ENCODE measurements at regions not wholly inside any gene's neighbourhood (a gene's known extent, or its start where the extent isn't known, plus 50 kb on each side); places are given as distances from the start of the nearest gene placed in this dataset.

- H3K4me3 ChIP-seq (ENCODE audit: low read depth, low read length) = no peak overlapping the region
- DNase-seq (ENCODE audit: low read depth) = no peak
- no peak for TF ChIP-seq CTCF (IDR thresholded peaks at IDR 0.05; ENCODE audit: control insufficient read depth, extremely low read depth, insufficient read depth)
These were observed 134.8 kb upstream of the OGFRL1 start for GRCh38 chr6:71153755-71154325.

- no peak for TF ChIP-seq CTCF (IDR thresholded peaks at IDR 0.05; ENCODE audit: control insufficient read depth, extremely low read depth, insufficient read depth)
- no peak for DNase-seq (ENCODE audit: low read depth)
- H3K4me3 ChIP-seq (ENCODE audit: low read depth, low read length) = no peak overlapping the region
These were observed 131.3 kb upstream of the OGFRL1 start for GRCh38 chr6:71157345-71157744.

GRCh38 chr6:71164890-71165289 is 123.7 kb upstream of the OGFRL1 start:
- no peak for DNase-seq (ENCODE audit: low read depth)
- no peak overlapping the region for H3K4me3 ChIP-seq (ENCODE audit: low read depth, low read length)
- no peak for TF ChIP-seq CTCF (IDR thresholded peaks at IDR 0.05; ENCODE audit: control insufficient read depth, extremely low read depth, insufficient read depth)

- H3K4me3 ChIP-seq (ENCODE audit: low read depth, low read length) = no peak overlapping the region
- no peak for TF ChIP-seq CTCF (IDR thresholded peaks at IDR 0.05; ENCODE audit: control insufficient read depth, extremely low read depth, insufficient read depth)
- DNase-seq (ENCODE audit: low read depth) = no peak
These were observed 120.3 kb upstream of the OGFRL1 start for GRCh38 chr6:71168233-71168765.

- DNase-seq (ENCODE audit: low read depth) = peak; percentile 6
- no peak for TF ChIP-seq CTCF (IDR thresholded peaks at IDR 0.05; ENCODE audit: control insufficient read depth, extremely low read depth, insufficient read depth)
- no peak overlapping the region for H3K4me3 ChIP-seq (ENCODE audit: low read depth, low read length)
These were observed 117.0 kb upstream of the OGFRL1 start for GRCh38 chr6:71171497-71172070.

GRCh38 chr6:71179249-71179885 is 109.2 kb upstream of the OGFRL1 start:
- no peak for TF ChIP-seq CTCF (IDR thresholded peaks at IDR 0.05; ENCODE audit: control insufficient read depth, extremely low read depth, insufficient read depth)
- no peak for DNase-seq (ENCODE audit: low read depth)
- no peak overlapping the region for H3K4me3 ChIP-seq (ENCODE audit: low read depth, low read length)
